HG02943 (cell line): ENCODE measurements at regions not wholly inside any gene's neighbourhood (a gene's known extent, or its start where the extent isn't known, plus 50 kb on each side); places are given as distances from the start of the nearest gene placed in this dataset.

ENCODE experiments used
- ATAC-seq: cut with Tn5 transposase; IDR thresholded peaks from one replicate; pipeline ENCODE4 v1.9.1; 2021; ENCODE audit warnings: mild to moderate bottlenecking, low read depth, moderate library complexity; ENCODE audit not compliant: unreplicated experiment

DNA sequence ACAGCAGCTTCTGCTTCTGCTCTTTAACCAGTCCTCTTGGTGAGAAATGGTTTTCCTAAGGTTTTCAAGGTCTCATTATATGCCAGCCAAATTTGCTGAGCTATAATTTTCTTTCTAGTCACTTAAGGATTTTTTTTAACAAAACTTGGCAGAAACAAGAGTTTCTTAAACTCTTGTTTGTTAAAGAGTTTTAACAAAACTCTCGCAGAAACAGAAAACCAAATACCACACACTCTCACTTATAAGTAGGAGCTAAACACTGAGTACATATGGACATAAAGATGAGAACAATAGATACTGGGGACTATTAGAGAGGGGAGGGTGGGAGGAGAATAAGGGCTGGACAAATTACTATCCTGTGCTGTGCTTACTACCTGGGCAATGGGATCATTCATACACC, 908.3 kb downstream of the TUSC7 start:
- ATAC-seq = no peak

DNA sequence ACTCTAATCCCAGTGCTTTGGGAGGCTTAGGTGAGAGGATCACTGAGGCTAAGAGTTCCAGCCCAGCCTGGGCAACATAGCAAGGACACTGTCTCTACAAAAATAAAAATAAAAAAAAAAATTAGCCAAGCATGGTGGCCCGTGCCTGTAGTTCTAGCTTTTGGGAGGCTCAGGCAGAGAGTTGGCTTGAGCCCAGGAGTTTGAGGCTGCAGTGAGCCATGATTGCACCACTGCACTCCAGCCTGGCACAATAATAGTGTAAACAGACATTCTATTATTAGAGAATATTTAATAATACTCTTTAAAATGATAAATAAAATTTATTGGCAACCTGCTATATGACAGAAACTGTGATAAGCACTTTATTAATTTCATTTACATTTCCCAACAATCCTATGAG, 908.9 kb downstream of the TUSC7 start:
- ATAC-seq = no peak

- no peak for ATAC-seq
Measured at GRCh38 chr3:117619805-117620204, 910.2 kb downstream of the TUSC7 start.

DNA sequence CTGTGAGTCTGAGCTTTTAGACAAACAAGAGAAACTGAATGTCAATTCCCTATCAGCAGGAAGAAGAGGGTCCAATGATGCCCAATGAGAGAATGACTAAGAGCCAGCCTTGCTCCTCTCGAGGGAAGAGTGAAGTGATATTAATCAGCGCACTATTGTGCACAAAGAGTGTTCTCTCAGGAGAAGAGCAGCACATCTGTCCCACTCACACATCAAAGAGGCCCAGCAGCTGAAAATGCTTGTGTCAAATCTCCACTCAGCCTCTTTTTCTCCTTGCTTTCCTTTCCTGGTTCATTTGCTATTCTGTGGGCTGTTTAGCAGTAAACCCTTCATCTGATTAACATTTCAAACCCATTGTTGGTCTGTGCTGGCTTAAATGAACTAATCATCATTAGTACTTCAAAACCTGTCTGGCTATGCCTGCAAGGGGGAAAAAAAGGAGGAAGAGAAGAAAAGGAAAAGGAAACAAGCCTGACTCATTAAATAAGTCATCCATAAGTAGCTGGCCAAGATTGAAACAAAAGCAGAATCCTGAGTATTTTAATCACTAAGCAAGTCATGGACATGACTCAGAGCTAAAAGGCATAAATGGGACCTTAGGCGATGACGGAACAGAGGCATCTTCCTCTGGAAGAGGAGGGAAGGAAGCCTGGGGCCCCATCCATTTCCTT, 912.7 kb downstream of the TUSC7 start:
- ATAC-seq = no peak

GRCh38 chr3:117624424-117624823, 914.8 kb downstream of the TUSC7 start:
- ATAC-seq = no peak

DNA sequence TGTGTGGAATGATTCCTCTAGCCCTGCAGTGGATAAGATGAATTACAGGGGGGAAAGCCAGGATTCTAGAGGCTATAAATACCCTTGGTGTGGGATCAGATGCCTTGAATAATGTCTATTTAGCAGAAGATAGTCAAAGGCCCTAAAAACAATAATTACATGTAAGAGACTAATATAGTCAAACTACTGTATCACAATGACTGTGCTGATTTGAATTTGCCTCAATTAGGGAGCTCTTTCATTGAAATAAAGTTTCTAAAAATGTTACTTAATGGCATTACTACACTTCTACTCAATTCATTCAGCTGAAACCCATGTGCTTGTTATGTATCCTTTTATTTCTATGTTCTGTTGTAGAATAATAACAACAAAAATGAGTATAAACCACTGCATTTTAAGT, 915.6 kb downstream of the TUSC7 start:
- ATAC-seq = no peak

GRCh38 chr3:117626577-117626976, 917.0 kb downstream of the TUSC7 start:
- no peak for ATAC-seq

DNA sequence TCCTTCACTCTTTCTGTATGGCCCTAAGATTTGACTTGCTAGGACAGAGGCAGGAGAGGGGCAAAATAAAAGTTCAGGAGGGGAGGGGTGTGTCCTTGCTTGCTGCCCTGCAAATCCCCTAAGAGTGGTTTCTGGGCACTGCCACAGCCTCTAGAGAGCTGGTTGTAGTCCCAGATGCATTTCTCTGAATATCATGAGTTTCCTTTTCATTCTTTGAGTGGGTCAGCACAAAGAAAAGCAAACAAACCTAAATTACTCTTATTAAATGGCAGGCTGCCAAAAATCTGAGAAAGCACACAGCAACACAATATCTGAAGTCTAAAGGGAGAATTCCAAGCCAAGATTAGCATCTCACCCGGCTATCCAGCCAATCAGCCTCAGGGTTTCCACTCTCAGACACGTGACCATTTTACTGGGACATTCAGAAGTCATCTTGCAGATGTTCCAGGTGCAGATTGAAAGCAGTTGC, 919.3 kb downstream of the TUSC7 start:
- no peak for ATAC-seq

GRCh38 chr3:117629505-117629904, 919.9 kb downstream of the TUSC7 start:
- ATAC-seq = no peak

DNA sequence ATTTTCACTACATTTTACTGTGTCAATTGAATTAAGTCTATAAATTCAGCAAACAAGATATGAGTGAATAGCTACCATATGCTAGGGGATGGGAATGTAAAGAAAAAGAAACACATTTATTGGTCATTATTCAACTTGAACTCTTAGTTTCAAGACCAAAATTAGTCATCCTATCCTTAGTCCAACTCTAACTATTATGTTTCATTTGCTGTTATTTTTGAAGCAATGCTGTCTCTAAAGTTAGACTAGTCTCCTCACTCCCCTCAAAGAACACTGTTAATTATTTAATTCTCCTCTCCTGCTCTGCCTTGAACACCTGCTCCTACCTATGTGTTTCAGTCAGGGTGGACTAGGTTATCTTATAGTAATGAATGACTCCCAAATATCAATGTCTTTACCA, 920.9 kb downstream of the TUSC7 start:
- peak; percentile 54 for ATAC-seq

GRCh38 chr3:117630885-117631284, 921.3 kb downstream of the TUSC7 start:
- ATAC-seq = peak; percentile 10

DNA sequence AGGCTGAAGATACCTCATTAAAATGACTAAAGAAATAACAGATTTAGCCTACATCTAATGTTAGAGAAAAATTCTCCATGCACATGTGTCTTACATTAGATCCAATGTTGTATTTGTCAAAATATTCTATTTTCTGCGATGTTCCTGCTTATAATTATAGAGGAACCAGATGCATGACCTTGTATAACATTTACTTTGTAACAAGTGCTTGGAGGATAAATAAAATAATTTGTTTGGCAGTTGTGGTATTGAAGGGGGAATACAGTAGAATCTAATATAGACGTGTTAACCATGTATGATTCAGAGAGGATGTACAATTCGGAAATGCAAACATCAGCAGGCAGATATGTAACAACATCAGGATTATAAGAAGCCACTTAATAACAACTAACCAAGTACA, 922.2 kb downstream of the TUSC7 start:
- no peak for ATAC-seq

DNA sequence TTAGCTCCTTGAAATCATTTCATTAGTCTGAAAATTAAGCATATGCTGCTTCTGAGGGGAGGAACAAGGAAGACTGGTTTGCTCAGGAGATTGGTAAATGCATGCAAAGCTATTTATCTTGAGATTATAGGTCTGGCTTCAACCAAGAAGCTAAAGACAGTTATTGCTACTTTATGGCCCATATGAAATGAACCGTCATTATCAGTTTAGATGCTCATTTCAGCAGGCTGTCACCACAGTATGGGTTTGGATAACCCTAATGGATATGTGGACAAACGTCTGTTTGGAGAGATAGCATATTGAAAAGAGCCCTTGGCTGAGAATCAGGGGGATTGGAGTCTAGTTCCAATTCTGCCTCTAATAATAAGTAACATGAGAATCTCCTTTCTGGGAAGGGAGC, 922.6 kb downstream of the TUSC7 start:
- no peak for ATAC-seq

DNA sequence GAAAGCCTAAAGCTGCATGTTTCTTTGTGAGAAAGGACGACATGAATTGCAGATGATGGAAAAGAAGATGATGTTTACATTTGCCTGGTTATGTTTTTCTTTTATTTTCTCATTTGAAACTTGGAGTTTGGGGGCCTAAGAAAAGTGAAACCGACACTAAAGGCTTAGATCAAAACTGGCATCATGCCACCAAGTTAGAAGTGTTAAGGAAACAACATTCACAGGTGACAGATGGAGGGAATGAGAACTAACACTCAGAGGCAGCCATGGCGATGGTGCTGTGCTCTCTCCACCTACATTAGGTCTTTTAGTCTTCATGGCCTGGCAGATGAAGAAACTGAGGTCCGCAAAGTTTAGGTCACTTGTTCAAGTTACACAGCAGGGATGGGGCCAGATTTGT, 923.6 kb downstream of the TUSC7 start:
- no peak for ATAC-seq

- ATAC-seq = no peak
Measured at GRCh38 chr3:117637666-117638065, 928.1 kb downstream of the TUSC7 start.

- ATAC-seq = no peak
Measured at GRCh38 chr3:117644203-117644602, 934.6 kb downstream of the TUSC7 start.

DNA sequence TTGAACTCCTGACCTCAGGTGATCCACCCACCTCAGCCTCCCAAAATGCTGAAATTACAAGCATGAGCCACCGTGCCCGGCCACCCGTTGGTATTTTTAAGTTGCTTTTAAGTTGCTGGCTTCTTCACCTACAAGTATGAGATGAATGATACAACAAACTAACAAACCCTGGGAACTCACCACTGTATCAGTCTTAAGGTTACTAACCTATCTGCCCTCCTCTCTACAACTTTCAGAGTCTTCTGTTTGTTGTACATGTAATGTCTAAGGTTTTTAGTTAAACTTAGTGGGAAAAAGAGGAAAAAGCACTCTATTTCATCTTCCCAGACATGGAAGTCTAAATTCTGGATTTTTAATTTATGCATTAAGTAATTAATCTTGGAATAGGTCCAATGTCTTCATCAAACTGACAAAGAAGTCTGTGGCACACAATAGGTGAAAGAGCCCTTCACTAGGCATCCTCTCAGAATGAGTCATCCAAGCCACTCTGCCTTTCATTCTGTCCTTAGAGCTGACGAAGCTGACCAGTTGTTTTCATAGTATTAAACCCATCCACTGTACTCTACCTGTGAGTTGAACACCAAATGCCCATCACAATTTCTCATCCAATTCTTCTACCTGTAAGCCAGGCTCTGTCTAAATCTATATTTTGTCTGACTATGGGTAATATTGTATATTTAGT, 936.1 kb downstream of the TUSC7 start:
- peak; percentile 93 for ATAC-seq

- no peak for ATAC-seq
Measured at GRCh38 chr3:117647435-117647834, 937.9 kb downstream of the TUSC7 start.

DNA sequence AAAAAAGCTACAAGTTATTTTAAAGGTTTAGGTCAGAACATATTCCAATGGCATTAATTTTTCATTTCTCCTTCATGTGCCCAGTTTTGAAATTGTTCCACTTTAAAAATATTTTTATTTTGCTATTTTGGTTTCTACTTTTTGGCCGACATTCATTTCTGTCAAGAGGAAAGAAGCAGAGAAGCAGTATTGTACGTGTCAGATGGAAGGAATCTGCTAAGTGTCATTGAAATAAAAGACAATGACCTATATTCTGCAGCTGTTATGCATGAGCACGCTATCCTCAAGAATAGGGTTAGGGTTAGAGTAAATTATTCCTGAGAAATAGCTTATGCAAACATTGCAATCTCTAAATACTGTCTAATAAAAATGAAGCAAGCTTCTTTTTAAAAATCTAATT, 941.7 kb downstream of the TUSC7 start:
- ATAC-seq = no peak

DNA sequence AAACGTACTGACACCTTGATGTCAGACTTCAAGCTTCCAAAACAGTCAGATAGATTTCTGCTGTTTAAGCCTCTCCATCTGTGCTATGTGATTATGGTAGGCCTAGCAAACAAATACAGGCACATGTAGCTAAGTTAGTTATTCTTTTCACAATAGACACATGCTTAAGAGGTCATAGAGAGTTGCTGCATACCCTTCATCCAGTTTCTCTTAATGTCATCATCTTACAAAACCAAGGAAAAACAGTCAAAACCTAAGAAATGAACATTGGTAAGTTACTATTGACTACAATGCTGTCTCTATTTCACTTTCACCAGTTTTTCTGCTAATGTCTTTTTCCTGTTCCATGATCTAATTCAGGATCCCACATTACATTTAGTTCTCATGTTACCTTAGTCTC, 946.8 kb downstream of the TUSC7 start:
- no peak for ATAC-seq

DNA sequence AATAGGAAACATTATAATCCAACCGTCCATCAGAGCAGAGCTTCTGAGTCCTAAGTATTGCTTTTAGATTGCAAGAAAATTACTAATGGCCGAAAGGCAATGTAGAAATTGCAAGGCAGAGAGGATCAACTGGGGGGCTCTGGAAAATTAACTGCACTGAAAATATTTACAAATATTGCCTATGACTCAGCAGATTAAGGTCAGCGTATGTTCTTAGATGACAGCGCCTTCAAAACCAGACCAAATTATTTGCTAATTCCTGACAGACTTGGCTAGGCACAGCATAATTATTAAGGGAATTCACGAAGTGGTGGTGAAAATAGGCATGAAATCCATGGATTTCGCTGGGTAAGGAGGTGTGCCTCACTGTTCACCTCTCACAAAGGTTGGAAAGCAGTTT, 947.7 kb downstream of the TUSC7 start:
- ATAC-seq = no peak
